GM18867 (cell line): ENCODE measurements at regions not wholly inside any gene's neighbourhood (a gene's known extent, or its start where the extent isn't known, plus 50 kb on each side); places are given as distances from the start of the nearest gene placed in this dataset.
"Not testable (repeated sequence)": the region's sequence is repeated elsewhere in the genome, so short reads cannot be mapped to it uniquely, and the experiment has no call there.

Experiments
- ATAC-seq: cut with Tn5 transposase; IDR thresholded peaks from one replicate; pipeline ENCODE4 v1.9.1; 2021; ENCODE audit warnings: mild to moderate bottlenecking, moderate library complexity; ENCODE audit not compliant: unreplicated experiment

GRCh38 chr16:88199296-88200153 lies 183.2 kb upstream of the ZNF469 start:
- not testable (repeated sequence) for ATAC-seq

- not testable (repeated sequence) for ATAC-seq
Observed at GRCh38 chr16:88200154-88200895, 182.4 kb upstream of the ZNF469 start.

GRCh38 chr16:88200896-88201185 lies 181.9 kb upstream of the ZNF469 start:
- ATAC-seq = no peak

GRCh38 chr16:88201611-88202010 lies 181.1 kb upstream of the ZNF469 start:
- not testable (repeated sequence) for ATAC-seq

GRCh38 chr16:88202207-88202745 lies 180.5 kb upstream of the ZNF469 start:
- no peak for ATAC-seq

GRCh38 chr16:88202856-88203681 lies 179.7 kb upstream of the ZNF469 start:
- ATAC-seq = not testable (repeated sequence)

- not testable (repeated sequence) for ATAC-seq
Observed at GRCh38 chr16:88204131-88205110, 178.3 kb upstream of the ZNF469 start.

- not testable (repeated sequence) for ATAC-seq
Observed at GRCh38 chr16:88205482-88205881, 177.3 kb upstream of the ZNF469 start.

GRCh38 chr16:88206006-88206405 lies 176.8 kb upstream of the ZNF469 start:
- ATAC-seq = not testable (repeated sequence)

GRCh38 chr16:88206516-88206915 lies 176.2 kb upstream of the ZNF469 start:
- ATAC-seq = not testable (repeated sequence)

GRCh38 chr16:88208112-88208511 lies 174.6 kb upstream of the ZNF469 start:
- ATAC-seq = no peak

- not testable (repeated sequence) for ATAC-seq
Observed at GRCh38 chr16:88208776-88209175, 174.0 kb upstream of the ZNF469 start.

- ATAC-seq = not testable (repeated sequence)
Observed at GRCh38 chr16:88209579-88209978, 173.2 kb upstream of the ZNF469 start.

- not testable (repeated sequence) for ATAC-seq
Observed at GRCh38 chr16:88213937-88214336, 168.8 kb upstream of the ZNF469 start.

GRCh38 chr16:88221001-88221761 lies 161.6 kb upstream of the ZNF469 start:
- ATAC-seq = not testable (repeated sequence)

- not testable (repeated sequence) for ATAC-seq
Observed at GRCh38 chr16:88223696-88224095, 159.1 kb upstream of the ZNF469 start.

- ATAC-seq = not testable (repeated sequence)
Observed at GRCh38 chr16:88224131-88224898, 158.4 kb upstream of the ZNF469 start.

- not testable (repeated sequence) for ATAC-seq
Observed at GRCh38 chr16:88225640-88226230, 157.0 kb upstream of the ZNF469 start.
